B cell (primary cell): ENCODE measurements at regions not wholly inside any gene's neighbourhood (a gene's known extent, or its start where the extent isn't known, plus 50 kb on each side); places are given as distances from the start of the nearest gene placed in this dataset.

Experiments used
- ATAC-seq: fragments of 200-7000 bp; cut with Tn5 transposase; one replicate; pipeline ENCODE4 v1.10.0; 2021; ENCODE audit warnings: low read depth, mild to moderate bottlenecking, moderate number of reproducible peaks, moderate library complexity
- CTCF ChIA-PET: fragments of 350-600 bp; sonication (Branson Sonifier 250); formaldehyde crosslinking; loops from one replicate; lab custom pipeline; 2021; ENCODE audit warnings: antibody characterized with exemption, inconsistent platforms; lab: Charles Lee
- POLR2A ChIA-PET: fragments of 350-600 bp; sonication (Branson Sonifier 250); formaldehyde crosslinking; loops from one replicate; lab custom pipeline; 2021; ENCODE audit warnings: antibody characterized with exemption; lab: Charles Lee
- DNase-seq: peaks from one replicate; pipeline ENCODE4 v3.0.0; 2013
- H2AFZ ChIP-seq: 2 replicates; pipeline ENCODE4 v1.6.1; 2012; ENCODE audit warnings: mild to moderate bottlenecking, low read depth, low read length; ENCODE audit not compliant: insufficient read depth, poor library complexity, severe bottlenecking
- H3K27ac ChIP-seq, 2 donors: 1 replicate in 1 of 2; 2 replicates in 1 of 2; pipeline ENCODE4 v1.5.1; 2012 to 2013; ENCODE audit warnings: low read length in 2 of 2, mild to moderate bottlenecking in 2 of 2, moderate library complexity in 1 of 2
- H3K27me3 ChIP-seq, 4 experiments: fragments of 200-600 bp in 1 of 4; sonication (generic) in 1 of 4; replicated peaks in 1 of 4; 1 replicate in 2 of 4; 2 replicates in 2 of 4; pipeline versions ENCODE4 v1.6.1 to v1.7.0; 2013 to 2016; ENCODE audit warnings: low read length in 3 of 4, mild to moderate bottlenecking in 2 of 4, mixed read lengths in 1 of 4, moderate library complexity in 1 of 4; ENCODE audit not compliant: insufficient read depth in 4 of 4, control insufficient read depth in 3 of 4; ENCODE audit errors: control extremely low read depth in 1 of 4
- H3K36me3 ChIP-seq, 2 experiments: replicated peaks in 1 of 2; 1 replicate in 1 of 2; 2 replicates in 1 of 2; pipeline versions ENCODE4 v1.6.1 to v1.7.1; 2013; ENCODE audit warnings: low read length in 1 of 2; ENCODE audit not compliant: insufficient read depth in 2 of 2, control insufficient read depth in 1 of 2; ENCODE audit errors: control extremely low read depth in 1 of 2, extremely low read depth in 1 of 2
- H3K4me1 ChIP-seq, 2 donors: fragments of 200-600 bp in 1 of 2; sonication (generic) in 1 of 2; 1 replicate in 1 of 2; 2 replicates in 1 of 2; pipeline versions ENCODE4 v1.5.1 to v1.6.1; 2013 to 2017; ENCODE audit warnings: low read length in 2 of 2; ENCODE audit not compliant: control insufficient read depth in 2 of 2, insufficient read depth in 2 of 2
- H3K4me2 ChIP-seq: replicated peaks from 2 replicates; pipeline ENCODE3; 2012; ENCODE audit warnings: mild to moderate bottlenecking, low read depth, low read length; ENCODE audit not compliant: poor library complexity, severe bottlenecking
- H3K4me3 ChIP-seq, 5 experiments: fragments of 200-600 bp in 1 of 5; sonication (generic) in 1 of 5; 1 replicate in 3 of 5; 2 replicates in 2 of 5; pipeline versions ENCODE4 v1.5.1 to v1.7.0; 2011 to 2016; ENCODE audit warnings: low read length in 4 of 5, mild to moderate bottlenecking in 4 of 5, low read depth in 2 of 5, control low read depth in 1 of 5, moderate library complexity in 1 of 5; ENCODE audit not compliant: insufficient read depth in 1 of 5; ENCODE audit errors: control extremely low read depth in 1 of 5, extremely low read depth in 1 of 5
- H3K79me2 ChIP-seq: fragments of 200-600 bp; sonication (generic); one replicate; pipeline ENCODE4 v1.6.0; 2016; ENCODE audit warnings: low read length; ENCODE audit not compliant: control insufficient read depth, insufficient read depth
- H3K9ac ChIP-seq: fragments of 200-600 bp; sonication (generic); 2 replicates; pipeline ENCODE4 v1.6.1; 2017; ENCODE audit warnings: mild to moderate bottlenecking, low read length, moderate library complexity
- H3K9me3 ChIP-seq, 3 donors: one replicate each; pipeline versions ENCODE4 v1.6.1 to v1.7.1; 2013; ENCODE audit warnings: low read length in 2 of 3; ENCODE audit not compliant: control insufficient read depth in 2 of 3, insufficient read depth in 1 of 3; ENCODE audit errors: control extremely low read depth in 1 of 3
- H4K20me1 ChIP-seq: 2 replicates; pipeline ENCODE4 v1.6.0; 2012; ENCODE audit warnings: mild to moderate bottlenecking, low read length; ENCODE audit not compliant: insufficient read depth, control insufficient read depth, poor library complexity, severe bottlenecking
- H3K27ac Mint-ChIP-seq: one replicate; pipeline ENCODE4 v1.8.0; 2021; ENCODE audit warnings: mixed read lengths
- H3K27me3 Mint-ChIP-seq: one replicate; pipeline ENCODE4 v1.8.0; 2021; ENCODE audit warnings: mixed read lengths
- H3K4me1 Mint-ChIP-seq: one replicate; pipeline ENCODE4 v1.8.0; 2021; ENCODE audit warnings: mixed read lengths
- H3K4me3 Mint-ChIP-seq: one replicate; pipeline ENCODE4 v1.8.0; 2021; ENCODE audit warnings: mixed read lengths
- H3K9me3 Mint-ChIP-seq: one replicate; pipeline ENCODE4 v1.8.0; 2022; ENCODE audit warnings: mixed read lengths; ENCODE audit not compliant: insufficient read depth
- CTCF ChIP-seq: fragments of 200-600 bp; IDR thresholded peaks from one replicate; pipeline ENCODE4 v1.8.0; 2022; ENCODE audit warnings: antibody characterized with exemption, mild to moderate bottlenecking
- EZH2 ChIP-seq: IDR thresholded peaks from 2 replicates; pipeline ENCODE4 v1.6.1; 2012; ENCODE audit warnings: borderline replicate concordance, low read depth, mild to moderate bottlenecking, moderate library complexity, low read length; ENCODE audit not compliant: insufficient read depth, poor library complexity, severe bottlenecking
- WGBS: methylation state at CpG from one replicate; pipeline ENCODE4 v1.1.5; 2013; ENCODE audit warnings: missing lambda C conversion rate; ENCODE audit not compliant: insufficient coverage; 5-methylcytosine and 5-hydroxymethylcytosine counted together
- intact Hi-C: fragments of 100-400 bp; cut with micrococcal nuclease; formaldehyde crosslinking; loops from one replicate; pipeline ENCODE4 v1.10.0; 2022

GRCh38 chr3:148408667-148409066, 289.0 kb upstream of the AGTR1 start:
- Mint-ChIP-seq H3K27me3 (no peaks in the 10 kb centered on the region), H3K27ac (no peak overlapping the region), H3K9me3 (no peaks in the 10 kb centered on the region), H3K4me1 (no peaks in the 10 kb centered on the region), H3K4me3 (no peak overlapping the region)
- TF ChIP-seq CTCF: no peak
- Histone ChIP-seq H3K27ac (no peak overlapping the region), H3K4me3 (no peak overlapping the region), H3K4me2 (no peak overlapping the region), H3K79me2 (no peaks in the 10 kb centered on the region), H3K4me1 (no peaks in the 10 kb centered on the region), H3K27me3 (no peaks in the 10 kb centered on the region), H3K9me3 (peaks cover 0 to 8% (median 3%) of the 10 kb centered on the region in 3 donors), H4K20me1 (no peaks in the 10 kb centered on the region), H3K9ac (no peak overlapping the region), H2AFZ (no peak overlapping the region), H3K36me3 (no peaks in the 10 kb centered on the region)
- DNase-seq (no peak), ATAC-seq (no peak)
- CTCF ChIA-PET: no interaction called here
- WGBS: no CpG with 5 or more reads among the region's 3 CpGs
- intact Hi-C loops: no loop called here
- POLR2A ChIA-PET: no interaction called here

GRCh38 chr3:148420242-148420641, 277.5 kb upstream of the AGTR1 start:
- ChIA-PET POLR2A (no interaction called here), CTCF (no interaction called here)
- no peak for ATAC-seq

More at GRCh38 chr3:148420242-148420641, 277.5 kb upstream of the AGTR1 start:
- no peak overlapping the region for H3K4me3 Mint-ChIP-seq
- H3K4me3 ChIP-seq: no peak overlapping the region
- H3K27ac Mint-ChIP-seq: no peak overlapping the region
- H4K20me1 ChIP-seq: no peaks in the 10 kb centered on the region
- 89% methylated on average over 6 of the region's 6 CpGs for WGBS
- no peak overlapping the region for H2AFZ ChIP-seq
- TF ChIP-seq EZH2: no peak
- no peak for TF ChIP-seq CTCF
- H3K9me3 ChIP-seq: no peaks in the 10 kb centered on the region
- H3K36me3 ChIP-seq: no peaks in the 10 kb centered on the region
- no peaks in the 10 kb centered on the region for H3K4me1 Mint-ChIP-seq
- no peaks in the 10 kb centered on the region for H3K27me3 Mint-ChIP-seq
- DNase-seq: no peak
- H3K9me3 Mint-ChIP-seq: peaks cover 2% of the 10 kb centered on the region
- H3K4me1 ChIP-seq: no peaks in the 10 kb centered on the region
- no peaks in the 10 kb centered on the region for H3K79me2 ChIP-seq
- H3K27me3 ChIP-seq: no peaks in the 10 kb centered on the region
- H3K27ac ChIP-seq: no peak overlapping the region
- H3K4me2 ChIP-seq: no peak overlapping the region
- H3K9ac ChIP-seq: no peak overlapping the region
- intact Hi-C loops: no loop called here
